ENCODE measurements at regions not wholly inside any gene's neighbourhood (a gene's known extent, or its start where the extent isn't known, plus 50 kb on each side); places are given as distances from the start of the nearest gene placed in this dataset.
"Not testable (repeated sequence)": the region's sequence is repeated elsewhere in the genome, so short reads cannot be mapped to it uniquely, and the experiment has no call there.

GRCh38 chr4:110869114-110869513, 246.2 kb upstream of the PITX2 start:
- intact Hi-C loops (cut with DNase I): no loop called here
- no peak for DNase-seq

GRCh38 chr4:110869862-110870572, 247.1 kb upstream of the PITX2 start:
- Histone ChIP-seq H3K9me3 (no peaks in the 10 kb centered on the region), H3K4me3 (no peak overlapping the region), H3K4me1 (peaks cover 0 to 12% (median 0%) of the 10 kb centered on the region in 9 donors), H3K36me3 (no peaks in the 10 kb centered on the region), H3K27me3 (no peaks in the 10 kb centered on the region), H3K27ac (peak overlapping the region in 1 of 10 donors; percentile 6)
- 79 to 89% methylated on average over 1 of the region's 1 CpG for WGBS, 2 donors
- intact Hi-C loops (cut with DNase I): no loop called here
- TF ChIP-seq CTCF (IDR thresholded peaks at IDR 0.05): no peak
- no peak for ATAC-seq
- DNase-seq: no peak

More at GRCh38 chr4:110869114-110869513, 246.2 kb upstream of the PITX2 start:
- TF ChIP-seq CTCF (IDR thresholded peaks at IDR 0.05): no peak
- 30 to 35% methylated on average over 2 of the region's 2 CpGs for WGBS, 2 donors
- no peak for ATAC-seq
- Histone ChIP-seq H3K4me1 (peaks cover 0 to 12% (median 0%) of the 10 kb centered on the region in 9 donors), H3K27ac (no peak overlapping the region), H3K27me3 (no peaks in the 10 kb centered on the region), H3K36me3 (no peaks in the 10 kb centered on the region), H3K9me3 (no peaks in the 10 kb centered on the region), H3K4me3 (no peak overlapping the region)

- H3K4me1 ChIP-seq; ATAC-seq; H3K27ac ChIP-seq; H3K4me3 ChIP-seq; H3K36me3 ChIP-seq; H3K9me3 ChIP-seq; intact Hi-C loops (cut with DNase I); DNase-seq; H3K27me3 ChIP-seq: not testable (repeated sequence)
- 76 to 87% methylated on average over 17 of the region's 18 CpGs for WGBS, 2 donors
Measured at GRCh38 chr4:110876214-110876613, 253.3 kb upstream of the PITX2 start.

- Histone ChIP-seq H3K36me3 (no peaks in the 10 kb centered on the region), H3K4me3 (no peak overlapping the region), H3K27me3 (no peaks in the 10 kb centered on the region), H3K4me1 (no peaks in the 10 kb centered on the region), H3K9me3 (peaks cover 0 to 2% (median 0%) of the 10 kb centered on the region in 11 donors), H3K27ac (no peak overlapping the region)
- no peak for TF ChIP-seq CTCF (IDR thresholded peaks at IDR 0.05)
- intact Hi-C loops (cut with DNase I): no loop called here
- WGBS, 2 donors: 83 to 84% methylated on average over 1 of the region's 1 CpG
- ATAC-seq (no peak), DNase-seq (no peak)
Measured at GRCh38 chr4:110876866-110877265, 254.0 kb upstream of the PITX2 start.

GRCh38 chr4:110877778-110878370, 255.0 kb upstream of the PITX2 start:
- H3K4me1 ChIP-seq: no peaks in the 10 kb centered on the region
- H3K9me3 ChIP-seq: peaks cover 0 to 2% (median 0%) of the 10 kb centered on the region in 11 donors
- DNase-seq (no peak), ATAC-seq (no peak)
- WGBS, 2 donors: 64 to 65% methylated on average over 2 of the region's 2 CpGs
- H3K4me3 ChIP-seq: no peak overlapping the region
- intact Hi-C loops (cut with DNase I): no loop called here
- no peaks in the 10 kb centered on the region for H3K27me3 ChIP-seq
- TF ChIP-seq CTCF (IDR thresholded peaks at IDR 0.05): no peak
- H3K27ac ChIP-seq: no peak overlapping the region
- no peaks in the 10 kb centered on the region for H3K36me3 ChIP-seq
